Keratinocyte (primary cell): ENCODE measurements at regions not wholly inside any gene's neighbourhood (a gene's known extent, or its start where the extent isn't known, plus 50 kb on each side); places are given as distances from the start of the nearest gene placed in this dataset.

Experiments used
- CTCF ChIP-seq, 3 experiments: IDR thresholded peaks in 1 of 3; conservative IDR thresholded peaks in 1 of 3; optimal IDR thresholded peaks in 1 of 3; 2 replicates in 2 of 3; 3 replicates in 1 of 3; pipeline versions ENCODE3 to v1.5.1; 2011; ENCODE audit warnings: low read length in 3 of 3, mild to moderate bottlenecking in 3 of 3, moderate library complexity in 2 of 3, control low read depth in 1 of 3, inconsistent platforms in 1 of 3; ENCODE audit not compliant: insufficient read depth in 2 of 3; ENCODE audit errors: extremely low read depth in 1 of 3
- EZH2 ChIP-seq: IDR thresholded peaks from one replicate; pipeline ENCODE4 v1.6.1; 2012; ENCODE audit warnings: inconsistent platforms, mild to moderate bottlenecking, low read length, moderate library complexity

- TF ChIP-seq CTCF (optimal IDR thresholded peaks at IDR 0.05 in 1 of 3, IDR thresholded peaks at IDR 0.05 in 1 of 3, conservative IDR thresholded peaks at IDR 0.05 in 1 of 3; ENCODE audit: extremely low read depth in 1 of 3, insufficient read depth in 2 of 3, low read length in 3 of 3) (no peak), EZH2 (no peak)
Measured at GRCh38 chr9:82783045-82783444, 279.9 kb downstream of the RASEF start.
